K562 (cell line): ENCODE measurements at regions not wholly inside any gene's neighbourhood (a gene's known extent, or its start where the extent isn't known, plus 50 kb on each side); places are given as distances from the start of the nearest gene placed in this dataset.

Experiments
- HCFC1 ChIP-seq: IDR thresholded peaks from 2 replicates; pipeline ENCODE4 v1.6.1; 2012; ENCODE audit warnings: low read depth, low read length, improper control_type of control experiment
- NFXL1 ChIP-seq: fragments of 450-650 bp; formaldehyde crosslinking; IDR thresholded peaks from 2 replicates; pipeline ENCODE4 v1.4.0; 2021; ENCODE audit warnings: mild to moderate bottlenecking
- PHTF2 ChIP-seq: fragments of 250-450 bp; sonication (Bioruptor Pico); IDR thresholded peaks from 2 replicates; pipeline ENCODE4 v1.5.0; 2021; ENCODE audit warnings: mild to moderate bottlenecking
- RAD21 ChIP-seq, 2 experiments: fragments of 250-450 bp in 1 of 2; fragments of 450-650 bp in 1 of 2; sonication (Bioruptor Pico) in 1 of 2; formaldehyde crosslinking in 1 of 2; IDR thresholded peaks in 1 of 2; conservative IDR thresholded peaks in 1 of 2; 2 replicates each; pipeline versions ENCODE4 v1.4.0 to v1.8.0; 2020 to 2022; ENCODE audit warnings: mild to moderate bottlenecking in 2 of 2, moderate library complexity in 1 of 2
- SUPT5H ChIP-seq: fragments of 450-650 bp; IDR thresholded peaks from 2 replicates; pipeline ENCODE4 v1.6.1; 2016
- TAF9B ChIP-seq: fragments of 450-650 bp; IDR thresholded peaks from 2 replicates; pipeline ENCODE4 v1.6.1; 2018; ENCODE audit warnings: mild to moderate bottlenecking; ENCODE audit not compliant: partially characterized antibody
- TF ChIP-seq, protein P1 (sequence below), 2 experiments: fragments of 450-650 bp; formaldehyde crosslinking in 1 of 2; IDR thresholded peaks; 2 replicates each; pipeline versions ENCODE4 v1.4.0 to v1.6.1; 2014 to 2020; ENCODE audit warnings: mild to moderate bottlenecking in 2 of 2, borderline replicate concordance in 1 of 2, low read depth in 1 of 2
- TF ChIP-seq, protein P2 (sequence below): fragments of 450-650 bp; formaldehyde crosslinking; IDR thresholded peaks from 2 replicates; pipeline ENCODE4 v1.4.0; 2020; ENCODE audit warnings: mild to moderate bottlenecking, moderate library complexity
- TF ChIP-seq, protein P3 (sequence below), 2 experiments: IDR thresholded peaks; 2 replicates each; pipeline ENCODE4 v1.6.1; 2012; ENCODE audit warnings: improper control_type of control experiment in 2 of 2, low read depth in 2 of 2, low read length in 2 of 2, borderline replicate concordance in 1 of 2
- TF ChIP-seq, protein P4 (sequence below): IDR thresholded peaks from 3 replicates; pipeline ENCODE4 v1.6.1; 2011; ENCODE audit warnings: borderline replicate concordance, mild to moderate bottlenecking; ENCODE audit not compliant: insufficient read length, insufficient read depth

DNA sequence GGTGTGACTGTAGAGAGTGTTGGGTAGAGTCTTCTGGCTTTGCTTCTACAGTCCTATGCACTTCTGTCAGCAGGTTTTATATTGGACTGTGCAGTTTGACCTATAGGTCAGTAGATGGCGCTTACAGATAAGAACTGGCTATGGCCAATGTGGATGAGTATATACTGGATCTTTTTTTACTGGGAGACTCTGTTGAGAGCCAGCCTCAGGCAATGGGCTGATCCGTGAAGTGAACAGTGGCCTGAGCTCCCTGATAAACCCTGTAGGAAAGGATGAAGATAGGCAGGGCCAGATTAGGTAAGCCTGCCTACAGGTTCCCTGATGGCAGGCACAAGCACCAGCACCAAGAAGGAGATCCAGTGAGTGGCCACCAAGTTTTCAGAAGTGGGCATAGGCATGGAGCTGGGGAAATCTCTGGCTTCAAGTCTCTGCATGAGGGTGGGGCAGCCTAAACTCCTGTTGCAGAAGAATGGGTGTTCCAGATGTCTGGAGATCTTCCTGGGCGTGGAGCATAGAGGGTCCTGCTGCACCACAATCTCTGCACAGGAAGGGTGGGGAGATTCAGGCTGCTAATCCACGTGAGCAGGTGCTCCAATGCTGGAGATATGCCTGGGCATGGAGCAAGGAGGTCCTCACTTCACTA lies 326.0 kb upstream of the SGO1 start (continued):
- TF ChIP-seq, protein P1, sequence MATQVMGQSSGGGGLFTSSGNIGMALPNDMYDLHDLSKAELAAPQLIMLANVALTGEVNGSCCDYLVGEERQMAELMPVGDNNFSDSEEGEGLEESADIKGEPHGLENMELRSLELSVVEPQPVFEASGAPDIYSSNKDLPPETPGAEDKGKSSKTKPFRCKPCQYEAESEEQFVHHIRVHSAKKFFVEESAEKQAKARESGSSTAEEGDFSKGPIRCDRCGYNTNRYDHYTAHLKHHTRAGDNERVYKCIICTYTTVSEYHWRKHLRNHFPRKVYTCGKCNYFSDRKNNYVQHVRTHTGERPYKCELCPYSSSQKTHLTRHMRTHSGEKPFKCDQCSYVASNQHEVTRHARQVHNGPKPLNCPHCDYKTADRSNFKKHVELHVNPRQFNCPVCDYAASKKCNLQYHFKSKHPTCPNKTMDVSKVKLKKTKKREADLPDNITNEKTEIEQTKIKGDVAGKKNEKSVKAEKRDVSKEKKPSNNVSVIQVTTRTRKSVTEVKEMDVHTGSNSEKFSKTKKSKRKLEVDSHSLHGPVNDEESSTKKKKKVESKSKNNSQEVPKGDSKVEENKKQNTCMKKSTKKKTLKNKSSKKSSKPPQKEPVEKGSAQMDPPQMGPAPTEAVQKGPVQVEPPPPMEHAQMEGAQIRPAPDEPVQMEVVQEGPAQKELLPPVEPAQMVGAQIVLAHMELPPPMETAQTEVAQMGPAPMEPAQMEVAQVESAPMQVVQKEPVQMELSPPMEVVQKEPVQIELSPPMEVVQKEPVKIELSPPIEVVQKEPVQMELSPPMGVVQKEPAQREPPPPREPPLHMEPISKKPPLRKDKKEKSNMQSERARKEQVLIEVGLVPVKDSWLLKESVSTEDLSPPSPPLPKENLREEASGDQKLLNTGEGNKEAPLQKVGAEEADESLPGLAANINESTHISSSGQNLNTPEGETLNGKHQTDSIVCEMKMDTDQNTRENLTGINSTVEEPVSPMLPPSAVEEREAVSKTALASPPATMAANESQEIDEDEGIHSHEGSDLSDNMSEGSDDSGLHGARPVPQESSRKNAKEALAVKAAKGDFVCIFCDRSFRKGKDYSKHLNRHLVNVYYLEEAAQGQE (IDR thresholded peaks at IDR 0.05; ENCODE audit: borderline replicate concordance): peak; percentile 72
- TF ChIP-seq, protein P1 (CRISPR knock-in tag; IDR thresholded peaks at IDR 0.05; ENCODE audit: low read depth): no peak
- TF ChIP-seq RAD21 (CRISPR knock-in tag; conservative IDR thresholded peaks at IDR 0.05 in 1 of 2, IDR thresholded peaks at IDR 0.05 in 1 of 2): peak; percentile 86 to 87
- TF ChIP-seq, protein P2, sequence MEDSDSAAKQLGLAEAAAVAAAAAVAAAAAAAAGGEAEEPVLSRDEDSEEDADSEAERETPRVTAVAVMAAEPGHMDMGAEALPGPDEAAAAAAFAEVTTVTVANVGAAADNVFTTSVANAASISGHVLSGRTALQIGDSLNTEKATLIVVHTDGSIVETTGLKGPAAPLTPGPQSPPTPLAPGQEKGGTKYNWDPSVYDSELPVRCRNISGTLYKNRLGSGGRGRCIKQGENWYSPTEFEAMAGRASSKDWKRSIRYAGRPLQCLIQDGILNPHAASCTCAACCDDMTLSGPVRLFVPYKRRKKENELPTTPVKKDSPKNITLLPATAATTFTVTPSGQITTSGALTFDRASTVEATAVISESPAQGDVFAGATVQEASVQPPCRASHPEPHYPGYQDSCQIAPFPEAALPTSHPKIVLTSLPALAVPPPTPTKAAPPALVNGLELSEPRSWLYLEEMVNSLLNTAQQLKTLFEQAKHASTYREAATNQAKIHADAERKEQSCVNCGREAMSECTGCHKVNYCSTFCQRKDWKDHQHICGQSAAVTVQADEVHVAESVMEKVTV (CRISPR knock-in tag): peak; percentile 72
- TF ChIP-seq NFXL1 (CRISPR knock-in tag): no peak
- no peak for TF ChIP-seq TAF9B
- TF ChIP-seq SUPT5H: no peak
- TF ChIP-seq, protein P3, sequence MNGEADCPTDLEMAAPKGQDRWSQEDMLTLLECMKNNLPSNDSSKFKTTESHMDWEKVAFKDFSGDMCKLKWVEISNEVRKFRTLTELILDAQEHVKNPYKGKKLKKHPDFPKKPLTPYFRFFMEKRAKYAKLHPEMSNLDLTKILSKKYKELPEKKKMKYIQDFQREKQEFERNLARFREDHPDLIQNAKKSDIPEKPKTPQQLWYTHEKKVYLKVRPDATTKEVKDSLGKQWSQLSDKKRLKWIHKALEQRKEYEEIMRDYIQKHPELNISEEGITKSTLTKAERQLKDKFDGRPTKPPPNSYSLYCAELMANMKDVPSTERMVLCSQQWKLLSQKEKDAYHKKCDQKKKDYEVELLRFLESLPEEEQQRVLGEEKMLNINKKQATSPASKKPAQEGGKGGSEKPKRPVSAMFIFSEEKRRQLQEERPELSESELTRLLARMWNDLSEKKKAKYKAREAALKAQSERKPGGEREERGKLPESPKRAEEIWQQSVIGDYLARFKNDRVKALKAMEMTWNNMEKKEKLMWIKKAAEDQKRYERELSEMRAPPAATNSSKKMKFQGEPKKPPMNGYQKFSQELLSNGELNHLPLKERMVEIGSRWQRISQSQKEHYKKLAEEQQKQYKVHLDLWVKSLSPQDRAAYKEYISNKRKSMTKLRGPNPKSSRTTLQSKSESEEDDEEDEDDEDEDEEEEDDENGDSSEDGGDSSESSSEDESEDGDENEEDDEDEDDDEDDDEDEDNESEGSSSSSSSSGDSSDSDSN (IDR thresholded peaks at IDR 0.05; ENCODE audit: borderline replicate concordance in 1 of 2, low read depth in 2 of 2, low read length in 2 of 2): no peak
- TF ChIP-seq PHTF2 (CRISPR knock-in tag): no peak
- TF ChIP-seq, protein P4, sequence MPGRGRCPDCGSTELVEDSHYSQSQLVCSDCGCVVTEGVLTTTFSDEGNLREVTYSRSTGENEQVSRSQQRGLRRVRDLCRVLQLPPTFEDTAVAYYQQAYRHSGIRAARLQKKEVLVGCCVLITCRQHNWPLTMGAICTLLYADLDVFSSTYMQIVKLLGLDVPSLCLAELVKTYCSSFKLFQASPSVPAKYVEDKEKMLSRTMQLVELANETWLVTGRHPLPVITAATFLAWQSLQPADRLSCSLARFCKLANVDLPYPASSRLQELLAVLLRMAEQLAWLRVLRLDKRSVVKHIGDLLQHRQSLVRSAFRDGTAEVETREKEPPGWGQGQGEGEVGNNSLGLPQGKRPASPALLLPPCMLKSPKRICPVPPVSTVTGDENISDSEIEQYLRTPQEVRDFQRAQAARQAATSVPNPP: no peak
- no peak for TF ChIP-seq HCFC1
